ENCODE measurements at regions not wholly inside any gene's neighbourhood (a gene's known extent, or its start where the extent isn't known, plus 50 kb on each side); places are given as distances from the start of the nearest gene placed in this dataset.
A peak's percentile ranks its signal among the peaks of the same experiment; 100 is the strongest.
"Not testable (repeated sequence)": the region's sequence is repeated elsewhere in the genome, so short reads cannot be mapped to it uniquely, and the experiment has no call there.

DNA sequence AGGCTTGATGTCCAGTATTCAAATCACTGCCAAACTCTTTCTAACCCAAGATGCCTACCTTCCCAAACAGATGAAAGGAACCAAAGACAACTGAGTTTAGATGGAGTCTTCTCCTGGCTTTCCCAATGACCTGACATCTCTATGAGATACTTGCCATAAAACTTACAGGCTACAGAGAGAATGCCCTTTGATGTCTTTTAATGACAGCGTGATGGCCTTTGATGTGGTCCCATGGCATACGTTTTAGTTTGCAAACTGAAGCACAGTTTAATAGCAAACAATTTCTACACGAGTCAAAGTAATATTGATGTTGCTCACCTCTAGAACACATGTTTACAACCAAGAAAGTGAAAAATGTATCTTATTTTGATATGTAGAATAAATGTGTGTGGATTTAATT lies 73.2 kb downstream of the ZIC4 start:
- no peak for DNase-seq (ENCODE audit: extremely low read depth, low read depth)

DNA sequence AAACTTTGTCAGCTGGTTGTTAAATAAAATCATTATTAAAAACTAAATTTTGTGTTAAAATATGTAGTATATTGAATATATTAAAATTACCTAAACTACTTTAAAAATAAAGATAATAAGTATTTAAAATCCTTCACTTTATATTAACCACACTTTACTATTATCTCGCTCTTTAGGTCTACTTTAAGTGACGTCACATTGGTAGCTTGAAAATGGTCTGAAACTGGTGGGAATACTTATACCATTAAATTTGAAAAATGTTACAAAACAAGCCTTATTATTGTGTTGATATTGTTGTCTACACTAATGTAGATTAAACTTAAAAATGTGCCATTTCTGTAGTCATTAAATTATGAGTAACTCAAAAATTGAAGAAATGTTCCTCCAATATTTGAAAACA lies 77.6 kb downstream of the ZIC4 start:
- DNase-seq (ENCODE audit: extremely low read depth, low read depth): no peak

- no peak for DNase-seq (ENCODE audit: extremely low read depth, low read depth)
Observed at GRCh38 chr3:147324356-147324755, 82.0 kb downstream of the ZIC4 start.

GRCh38 chr3:147318900-147319299 lies 87.4 kb downstream of the ZIC4 start:
- DNase-seq (ENCODE audit: extremely low read depth, low read depth): no peak

DNA sequence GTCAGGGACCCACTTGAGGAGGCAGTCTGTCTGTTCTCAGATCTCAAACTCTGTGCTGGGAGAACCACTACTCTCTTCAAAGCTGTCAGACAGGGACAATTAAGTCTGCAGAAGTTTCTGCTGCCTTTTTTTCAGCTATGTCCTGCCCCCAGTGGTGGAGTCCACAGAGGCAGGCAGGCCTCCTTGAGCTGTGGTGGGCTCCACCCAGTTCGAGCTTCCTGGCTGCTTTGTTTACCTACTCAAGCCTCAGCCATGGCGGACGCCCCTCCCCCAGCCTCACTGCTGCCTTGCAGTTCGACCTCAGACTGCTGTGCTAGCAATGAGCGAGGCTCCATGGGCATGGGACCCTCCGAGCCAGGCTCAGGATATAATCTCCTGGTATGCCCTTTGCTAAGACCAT lies 89.3 kb downstream of the ZIC4 start:
- DNase-seq (ENCODE audit: extremely low read depth, low read depth): not testable (repeated sequence)

GRCh38 chr3:147313513-147313912 lies 92.8 kb downstream of the ZIC4 start:
- DNase-seq (ENCODE audit: extremely low read depth, low read depth): no peak

- no peak for DNase-seq (ENCODE audit: extremely low read depth, low read depth)
Observed at GRCh38 chr3:147312786-147313280, 93.5 kb downstream of the ZIC4 start.

- no peak for DNase-seq (ENCODE audit: extremely low read depth, low read depth)
Observed at GRCh38 chr3:147311716-147312115, 94.6 kb downstream of the ZIC4 start.

GRCh38 chr3:147305533-147306250 lies 100.7 kb downstream of the ZIC4 start:
- DNase-seq (ENCODE audit: extremely low read depth, low read depth): no peak

- DNase-seq (ENCODE audit: extremely low read depth, low read depth): no peak
Observed at GRCh38 chr3:147304756-147305155, 101.6 kb downstream of the ZIC4 start.

GRCh38 chr3:147301781-147302180 lies 104.6 kb downstream of the ZIC4 start:
- no peak for DNase-seq (ENCODE audit: extremely low read depth, low read depth)

GRCh38 chr3:147299656-147300055 lies 106.7 kb downstream of the ZIC4 start:
- no peak for DNase-seq (ENCODE audit: extremely low read depth, low read depth)

DNA sequence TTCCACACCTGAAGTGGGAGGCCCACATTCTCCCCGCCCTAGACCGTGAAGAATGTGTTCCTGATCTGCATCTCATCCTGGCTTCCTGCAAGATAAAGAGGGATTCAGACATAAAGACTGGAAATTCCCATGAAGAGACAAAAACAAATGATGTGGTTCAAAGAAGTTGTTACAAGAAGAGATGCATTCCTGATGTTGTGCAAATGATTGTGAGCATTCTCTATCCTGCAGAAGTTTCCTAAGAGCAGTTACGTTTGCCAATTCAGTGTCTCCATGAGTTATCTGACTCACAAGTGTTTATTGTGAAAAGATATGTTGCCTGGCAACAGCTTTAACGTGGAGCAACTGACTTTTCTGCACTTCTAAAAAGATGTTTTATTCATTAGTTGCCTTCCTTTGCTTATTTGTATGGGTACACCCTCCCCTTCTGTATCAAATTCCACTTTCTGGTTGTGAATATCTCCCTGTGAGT lies 107.8 kb downstream of the ZIC4 start:
- peak; percentile 36 for DNase-seq (ENCODE audit: extremely low read depth, low read depth)

DNA sequence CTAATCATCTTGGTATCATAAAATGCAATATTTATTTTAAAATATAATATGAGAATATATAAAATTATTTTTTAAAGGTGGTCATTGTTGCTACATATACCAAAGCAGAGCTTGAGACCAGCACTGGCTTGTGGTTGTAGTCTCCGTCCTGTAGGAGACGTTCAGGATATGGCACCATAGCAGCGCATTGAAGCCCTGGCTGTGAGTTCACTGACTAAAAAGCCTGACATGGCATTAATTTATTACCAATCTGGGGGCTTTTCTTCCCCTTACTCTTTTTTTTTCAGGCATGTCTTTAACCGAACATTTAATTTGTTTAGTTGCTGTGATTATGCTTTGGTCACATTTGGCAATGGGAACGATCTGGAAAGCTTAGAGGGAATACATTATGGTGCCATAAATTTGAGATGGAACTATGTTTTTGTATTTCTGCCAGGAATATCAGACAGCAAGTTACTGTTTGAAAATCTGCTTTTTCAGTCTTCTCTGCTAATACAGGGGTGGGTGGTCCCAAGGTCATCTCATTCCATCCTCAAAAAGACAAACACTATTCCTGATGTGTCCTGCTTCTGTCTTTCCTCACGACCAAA lies 108.5 kb downstream of the ZIC4 start:
- no peak for DNase-seq (ENCODE audit: extremely low read depth, low read depth)

- not testable (repeated sequence) for DNase-seq (ENCODE audit: extremely low read depth, low read depth)
Observed at GRCh38 chr3:147287370-147287769, 119.0 kb downstream of the ZIC4 start.

GRCh38 chr3:147269907-147270306 lies 136.4 kb downstream of the ZIC4 start:
- no peak for DNase-seq (ENCODE audit: extremely low read depth, low read depth)

DNA sequence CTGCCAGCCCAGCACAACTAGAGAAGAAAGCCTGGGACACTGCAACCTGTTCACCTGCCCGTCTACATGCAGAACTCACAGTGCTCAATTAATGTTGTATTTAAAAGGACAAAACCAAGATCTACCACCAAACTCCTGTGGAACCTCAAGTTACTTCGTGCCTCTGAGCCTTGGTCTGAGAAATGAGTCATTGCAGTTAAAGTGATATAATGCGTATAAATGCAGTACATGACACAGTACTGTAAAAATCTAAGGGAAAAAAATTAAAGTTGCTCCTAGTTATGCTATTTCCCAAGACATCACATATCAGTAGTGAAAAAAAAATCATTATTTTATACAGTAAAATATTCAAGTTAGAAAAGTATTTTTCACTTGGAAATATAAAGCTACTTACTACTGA lies 138.9 kb downstream of the ZIC4 start:
- DNase-seq (ENCODE audit: extremely low read depth, low read depth): no peak

DNA sequence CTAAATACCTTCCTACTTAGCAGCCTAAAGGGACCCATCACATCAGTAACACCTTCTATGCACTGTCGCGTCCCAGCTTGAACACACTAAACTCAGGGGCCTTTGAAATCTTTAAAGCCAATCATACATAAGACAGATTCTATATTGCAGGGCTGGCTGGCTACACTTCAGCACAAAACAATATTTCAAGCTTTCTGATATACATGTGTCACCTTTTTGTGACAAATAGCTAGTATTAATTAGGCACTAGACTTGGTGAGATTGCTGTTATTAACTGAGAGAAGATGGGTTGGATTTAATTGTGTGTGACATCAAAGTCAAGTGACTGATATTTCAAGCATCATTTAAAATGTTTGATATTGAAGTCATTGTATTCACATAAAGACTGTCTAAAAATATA lies 148.4 kb downstream of the ZIC4 start:
- no peak for DNase-seq (ENCODE audit: extremely low read depth, low read depth)

DNA sequence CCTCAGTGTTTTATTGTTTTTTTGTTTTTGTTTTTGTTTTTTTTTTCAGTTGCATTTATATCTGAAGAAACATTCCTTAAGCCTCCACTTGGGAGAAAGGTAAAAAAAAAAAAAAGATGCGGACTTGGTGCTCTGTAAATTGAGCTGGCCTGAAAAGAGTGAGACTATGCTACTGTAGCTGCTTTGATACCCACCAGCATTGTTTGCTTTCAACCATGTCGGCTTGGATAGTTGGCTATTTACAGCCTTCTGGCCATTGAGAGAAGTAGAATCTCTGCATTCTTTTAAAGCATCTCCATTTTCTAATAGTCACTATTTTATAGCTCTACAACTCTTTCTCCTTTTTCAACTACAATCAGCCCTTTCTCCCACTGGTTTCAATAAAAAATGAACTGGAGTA lies 149.6 kb downstream of the ZIC4 start:
- no peak for DNase-seq (ENCODE audit: extremely low read depth, low read depth)

DNA sequence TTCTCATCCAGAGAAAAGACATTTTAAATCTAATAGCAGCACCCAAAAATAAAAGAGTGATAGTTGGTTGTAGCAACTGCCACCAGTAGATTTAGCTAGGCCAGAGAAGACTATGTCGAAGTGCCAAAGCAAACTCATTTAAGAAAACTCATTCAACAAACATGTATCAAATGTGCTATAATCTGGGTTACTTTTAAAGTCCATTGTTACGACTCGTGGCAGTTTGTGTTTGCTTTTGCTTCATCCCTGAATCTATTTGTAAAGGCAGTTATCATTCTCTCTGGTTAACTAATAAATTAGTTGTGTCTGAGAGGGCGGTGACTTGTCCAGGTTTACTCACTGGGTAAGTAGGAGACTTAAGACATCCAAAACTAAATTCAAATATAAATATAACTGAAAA lies 159.4 kb downstream of the ZIC4 start:
- no peak for DNase-seq (ENCODE audit: extremely low read depth, low read depth)

- DNase-seq (ENCODE audit: extremely low read depth, low read depth): not testable (repeated sequence)
Observed at GRCh38 chr3:147245638-147246037, 160.7 kb downstream of the ZIC4 start.

GRCh38 chr3:147245022-147245421 lies 161.3 kb downstream of the ZIC4 start:
- DNase-seq (ENCODE audit: extremely low read depth, low read depth): not testable (repeated sequence)

Data from NCI-H460 (cell line).